ENCODE measurements at regions not wholly inside any gene's neighbourhood (a gene's known extent, or its start where the extent isn't known, plus 50 kb on each side); places are given as distances from the start of the nearest gene placed in this dataset.

DNA sequence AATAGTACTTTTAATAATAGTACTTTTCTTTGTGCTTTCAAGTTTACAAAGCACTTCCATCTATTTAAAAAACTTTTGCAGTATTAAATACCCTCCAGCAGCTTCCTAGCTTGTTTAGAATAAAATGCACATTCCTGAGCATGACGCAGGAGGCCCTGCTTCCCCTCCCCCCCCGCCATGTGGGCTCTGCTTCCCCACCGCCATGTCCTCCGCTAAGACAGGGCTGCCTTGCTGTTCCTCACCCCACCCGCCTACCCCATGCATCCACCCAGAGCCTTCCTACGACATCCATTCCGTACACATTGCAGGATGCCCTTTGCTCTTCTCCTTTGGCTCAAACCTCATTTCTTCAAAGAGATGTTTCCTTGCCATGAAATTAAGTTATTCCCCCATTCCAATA, 205.9 kb upstream of the MSX2 start:
- no peaks in the 10 kb centered on the region for H3K27me3 ChIP-seq (ENCODE audit: control insufficient read depth, insufficient read depth, low read length)
- H3K79me2 ChIP-seq (ENCODE audit: control insufficient read depth, insufficient read depth, low read length): no peaks in the 10 kb centered on the region
- no peaks in the 10 kb centered on the region for H4K20me1 ChIP-seq (ENCODE audit: control insufficient read depth, extremely low read depth, insufficient read depth, low read length)
- H3K4me1 ChIP-seq (ENCODE audit: control insufficient read depth, extremely low read depth, insufficient read depth, low read length): no peaks in the 10 kb centered on the region
- no peaks in the 10 kb centered on the region for H3K9me3 ChIP-seq (ENCODE audit: control insufficient read depth, insufficient read depth, low read depth, low read length)
- no peaks in the 10 kb centered on the region for H3K36me3 ChIP-seq (ENCODE audit: control insufficient read depth, insufficient read depth, low read length)
- H2AFZ ChIP-seq (ENCODE audit: low read length): no peak overlapping the region
- TF ChIP-seq, protein P1, sequence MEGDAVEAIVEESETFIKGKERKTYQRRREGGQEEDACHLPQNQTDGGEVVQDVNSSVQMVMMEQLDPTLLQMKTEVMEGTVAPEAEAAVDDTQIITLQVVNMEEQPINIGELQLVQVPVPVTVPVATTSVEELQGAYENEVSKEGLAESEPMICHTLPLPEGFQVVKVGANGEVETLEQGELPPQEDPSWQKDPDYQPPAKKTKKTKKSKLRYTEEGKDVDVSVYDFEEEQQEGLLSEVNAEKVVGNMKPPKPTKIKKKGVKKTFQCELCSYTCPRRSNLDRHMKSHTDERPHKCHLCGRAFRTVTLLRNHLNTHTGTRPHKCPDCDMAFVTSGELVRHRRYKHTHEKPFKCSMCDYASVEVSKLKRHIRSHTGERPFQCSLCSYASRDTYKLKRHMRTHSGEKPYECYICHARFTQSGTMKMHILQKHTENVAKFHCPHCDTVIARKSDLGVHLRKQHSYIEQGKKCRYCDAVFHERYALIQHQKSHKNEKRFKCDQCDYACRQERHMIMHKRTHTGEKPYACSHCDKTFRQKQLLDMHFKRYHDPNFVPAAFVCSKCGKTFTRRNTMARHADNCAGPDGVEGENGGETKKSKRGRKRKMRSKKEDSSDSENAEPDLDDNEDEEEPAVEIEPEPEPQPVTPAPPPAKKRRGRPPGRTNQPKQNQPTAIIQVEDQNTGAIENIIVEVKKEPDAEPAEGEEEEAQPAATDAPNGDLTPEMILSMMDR (conservative IDR thresholded peaks at IDR 0.05 in 1 of 2, IDR thresholded peaks at IDR 0.05 in 1 of 2; ENCODE audit: low read depth in 1 of 2, low read length in 2 of 2): no peak
- no peak for TF ChIP-seq EZH2 (IDR thresholded peaks at IDR 0.05; ENCODE audit: low read length, missing control alignments)
- DNase-seq (ENCODE audit: low read depth in 2 of 2): no peak
- H3K4me3 ChIP-seq (replicated peaks in 1 of 4; ENCODE audit: control extremely low read depth in 1 of 4, insufficient read depth in 1 of 4, low read depth in 3 of 4, low read length in 4 of 4): no peak overlapping the region
- no peak overlapping the region for H3K27ac ChIP-seq (ENCODE audit: insufficient read depth, low read length)
- H3K9ac ChIP-seq (ENCODE audit: insufficient read depth, low read length): no peak overlapping the region
- H3K4me2 ChIP-seq (ENCODE audit: extremely low read depth, insufficient read depth, low read length): no peak overlapping the region

DNA sequence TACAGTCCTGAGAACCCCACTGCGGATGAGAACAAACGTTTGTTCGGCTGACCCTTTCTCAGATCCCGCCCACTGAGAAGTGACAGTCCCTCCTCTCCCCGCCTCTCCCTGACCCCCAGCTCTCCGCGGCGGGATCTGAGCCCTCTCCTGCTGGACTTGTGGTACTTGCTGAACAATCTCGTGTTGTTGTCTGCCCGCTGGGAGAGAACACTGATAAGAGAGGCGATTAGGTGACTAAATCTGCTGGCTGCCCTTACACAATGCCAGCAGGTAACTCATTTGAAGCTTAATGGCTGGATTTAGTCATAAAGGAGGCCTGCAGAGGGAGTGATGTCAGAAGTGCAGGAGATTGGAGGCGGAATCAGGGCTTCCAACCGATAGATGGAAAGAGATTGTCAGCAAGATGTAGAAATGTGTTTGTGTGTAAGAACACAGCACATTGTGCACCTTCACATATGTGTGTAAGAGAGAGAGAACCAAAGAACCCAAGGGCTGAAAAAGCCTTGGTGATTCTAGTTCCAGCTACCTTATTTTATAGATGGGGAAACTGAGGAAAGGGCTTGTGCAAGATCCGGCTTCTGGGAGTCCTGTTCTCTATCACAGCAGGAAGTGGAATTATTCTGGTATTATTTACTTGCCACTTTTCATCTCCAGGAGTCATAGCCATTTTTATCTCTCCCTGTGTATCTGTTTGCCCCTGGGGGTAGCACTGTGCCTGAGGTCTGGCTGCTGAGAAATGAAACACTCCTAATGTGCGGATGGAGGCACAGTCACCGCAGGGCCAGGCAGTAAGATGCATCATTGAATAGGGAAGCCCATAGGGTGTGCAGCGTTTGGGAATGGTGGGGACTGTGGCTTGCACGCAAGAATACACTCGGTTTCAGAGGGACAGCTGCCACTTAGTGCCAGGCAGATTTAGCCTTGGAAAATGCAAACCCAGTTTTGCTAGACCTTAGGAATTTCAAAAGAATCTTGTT, 203.7 kb upstream of the MSX2 start:
- Histone ChIP-seq H3K27me3 (ENCODE audit: control insufficient read depth, insufficient read depth, low read length) (no peaks in the 10 kb centered on the region), H2AFZ (ENCODE audit: low read length) (no peak overlapping the region), H3K4me2 (ENCODE audit: extremely low read depth, insufficient read depth, low read length) (no peak overlapping the region), H3K4me1 (ENCODE audit: control insufficient read depth, extremely low read depth, insufficient read depth, low read length) (no peaks in the 10 kb centered on the region), H3K27ac (ENCODE audit: insufficient read depth, low read length) (no peak overlapping the region), H3K9me3 (ENCODE audit: control insufficient read depth, insufficient read depth, low read depth, low read length) (no peaks in the 10 kb centered on the region), H3K36me3 (ENCODE audit: control insufficient read depth, insufficient read depth, low read length) (no peaks in the 10 kb centered on the region), H4K20me1 (ENCODE audit: control insufficient read depth, extremely low read depth, insufficient read depth, low read length) (no peaks in the 10 kb centered on the region), H3K79me2 (ENCODE audit: control insufficient read depth, insufficient read depth, low read length) (no peaks in the 10 kb centered on the region), H3K4me3 (replicated peaks in 1 of 4; ENCODE audit: control extremely low read depth in 1 of 4, insufficient read depth in 1 of 4, low read depth in 3 of 4, low read length in 4 of 4) (no peak overlapping the region), H3K9ac (ENCODE audit: insufficient read depth, low read length) (no peak overlapping the region)
- DNase-seq (ENCODE audit: low read depth in 2 of 2): peak in 1 of 2 donors; percentile 55
- TF ChIP-seq, protein P1 (conservative IDR thresholded peaks at IDR 0.05 in 1 of 2, IDR thresholded peaks at IDR 0.05 in 1 of 2; ENCODE audit: low read depth in 1 of 2, low read length in 2 of 2): no peak
- TF ChIP-seq EZH2 (IDR thresholded peaks at IDR 0.05; ENCODE audit: low read length, missing control alignments): no peak

DNA sequence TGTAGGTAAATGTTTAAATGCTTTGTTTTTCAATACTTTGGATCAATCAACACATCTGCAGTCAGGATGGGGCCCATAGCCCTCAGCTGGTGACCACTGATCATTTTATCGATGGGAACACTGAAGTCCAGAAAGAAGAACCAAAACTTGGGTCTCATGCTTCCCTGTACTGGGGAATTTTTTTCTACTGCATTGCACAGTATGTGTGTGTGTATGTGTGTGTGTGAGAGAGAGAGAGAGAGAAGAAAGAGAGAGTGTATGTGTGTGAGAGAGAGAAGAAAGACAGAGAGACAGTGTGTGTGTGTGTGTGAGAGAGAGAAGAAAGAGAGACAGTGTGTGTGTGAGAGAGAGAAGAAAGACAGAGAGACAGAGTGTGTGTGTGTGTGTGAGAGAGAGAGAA, 202.9 kb upstream of the MSX2 start:
- H3K36me3 ChIP-seq (ENCODE audit: control insufficient read depth, insufficient read depth, low read length): no peaks in the 10 kb centered on the region
- no peak overlapping the region for H2AFZ ChIP-seq (ENCODE audit: low read length)
- no peak overlapping the region for H3K9ac ChIP-seq (ENCODE audit: insufficient read depth, low read length)
- H3K9me3 ChIP-seq (ENCODE audit: control insufficient read depth, insufficient read depth, low read depth, low read length): no peaks in the 10 kb centered on the region
- no peaks in the 10 kb centered on the region for H3K79me2 ChIP-seq (ENCODE audit: control insufficient read depth, insufficient read depth, low read length)
- DNase-seq (ENCODE audit: low read depth in 2 of 2): no peak
- no peaks in the 10 kb centered on the region for H4K20me1 ChIP-seq (ENCODE audit: control insufficient read depth, extremely low read depth, insufficient read depth, low read length)
- H3K4me3 ChIP-seq (replicated peaks in 1 of 4; ENCODE audit: control extremely low read depth in 1 of 4, insufficient read depth in 1 of 4, low read depth in 3 of 4, low read length in 4 of 4): no peak overlapping the region
- TF ChIP-seq EZH2 (IDR thresholded peaks at IDR 0.05; ENCODE audit: low read length, missing control alignments): no peak
- TF ChIP-seq, protein P1 (conservative IDR thresholded peaks at IDR 0.05 in 1 of 2, IDR thresholded peaks at IDR 0.05 in 1 of 2; ENCODE audit: low read depth in 1 of 2, low read length in 2 of 2): no peak
- H3K27ac ChIP-seq (ENCODE audit: insufficient read depth, low read length): no peak overlapping the region
- H3K4me1 ChIP-seq (ENCODE audit: control insufficient read depth, extremely low read depth, insufficient read depth, low read length): no peaks in the 10 kb centered on the region
- H3K4me2 ChIP-seq (ENCODE audit: extremely low read depth, insufficient read depth, low read length): no peak overlapping the region
- no peaks in the 10 kb centered on the region for H3K27me3 ChIP-seq (ENCODE audit: control insufficient read depth, insufficient read depth, low read length)
